ENCODE measurements at regions not wholly inside any gene's neighbourhood (a gene's known extent, or its start where the extent isn't known, plus 50 kb on each side); places are given as distances from the start of the nearest gene placed in this dataset.

DNA sequence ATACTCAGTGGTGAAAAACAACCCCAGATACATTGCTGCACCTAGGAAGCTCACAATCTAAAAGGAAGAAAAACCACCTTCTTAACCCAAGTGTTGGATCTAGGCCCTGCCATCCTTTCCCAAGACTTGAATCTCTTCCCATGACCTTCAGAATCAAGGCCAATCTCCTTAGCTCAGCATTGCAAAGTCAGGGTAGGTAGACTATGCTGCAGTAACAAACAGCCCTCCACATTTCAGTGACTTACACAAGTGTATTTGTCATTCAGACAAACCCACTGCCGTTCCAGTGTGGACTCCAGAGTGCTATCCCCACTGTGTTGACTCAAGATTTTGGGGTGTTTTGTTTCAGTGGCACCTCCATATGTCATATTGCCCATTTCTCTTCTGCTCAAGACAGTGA lies 278.4 kb downstream of the UACA start:
- TF ChIP-seq JUND (IDR thresholded peaks at IDR 0.05; ENCODE audit: low read depth) = no peak
- in situ Hi-C loops (cut with HindIII; ENCODE audit: low pct_unique_long_range_greater_than_20kb, low sequenced_read_pairs) = no loop called here

DNA sequence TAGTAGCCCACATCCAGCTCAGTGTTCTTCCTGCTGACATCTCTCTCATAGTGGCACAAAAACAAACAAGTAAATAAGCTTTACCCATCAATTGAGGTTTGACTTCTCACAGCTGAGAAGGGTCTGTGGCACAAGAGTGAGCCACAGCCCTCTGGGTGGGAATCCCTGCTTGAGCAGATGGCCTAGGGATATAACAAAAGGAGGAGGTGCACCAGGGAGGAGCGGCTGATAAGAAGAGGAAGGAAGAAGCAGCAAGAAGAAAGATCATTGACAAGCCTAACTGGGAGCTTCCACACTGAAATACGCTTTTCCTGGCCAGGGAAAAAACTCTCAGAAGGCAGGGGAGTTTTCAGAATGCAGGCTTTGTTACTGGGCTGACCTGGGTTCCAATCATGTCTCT lies 279.8 kb downstream of the UACA start:
- no peak for DNase-seq (ENCODE audit: low read depth in 1 of 2, low spot score in 1 of 2)
- in situ Hi-C loops (cut with HindIII; ENCODE audit: low pct_unique_long_range_greater_than_20kb, low sequenced_read_pairs) = no loop called here
- no peak for TF ChIP-seq JUND (IDR thresholded peaks at IDR 0.05; ENCODE audit: low read depth)

More for the DNA sequence above, 278.4 kb downstream of the UACA start:
- DNase-seq (ENCODE audit: low read depth in 1 of 2, low spot score in 1 of 2) = no peak

DNA sequence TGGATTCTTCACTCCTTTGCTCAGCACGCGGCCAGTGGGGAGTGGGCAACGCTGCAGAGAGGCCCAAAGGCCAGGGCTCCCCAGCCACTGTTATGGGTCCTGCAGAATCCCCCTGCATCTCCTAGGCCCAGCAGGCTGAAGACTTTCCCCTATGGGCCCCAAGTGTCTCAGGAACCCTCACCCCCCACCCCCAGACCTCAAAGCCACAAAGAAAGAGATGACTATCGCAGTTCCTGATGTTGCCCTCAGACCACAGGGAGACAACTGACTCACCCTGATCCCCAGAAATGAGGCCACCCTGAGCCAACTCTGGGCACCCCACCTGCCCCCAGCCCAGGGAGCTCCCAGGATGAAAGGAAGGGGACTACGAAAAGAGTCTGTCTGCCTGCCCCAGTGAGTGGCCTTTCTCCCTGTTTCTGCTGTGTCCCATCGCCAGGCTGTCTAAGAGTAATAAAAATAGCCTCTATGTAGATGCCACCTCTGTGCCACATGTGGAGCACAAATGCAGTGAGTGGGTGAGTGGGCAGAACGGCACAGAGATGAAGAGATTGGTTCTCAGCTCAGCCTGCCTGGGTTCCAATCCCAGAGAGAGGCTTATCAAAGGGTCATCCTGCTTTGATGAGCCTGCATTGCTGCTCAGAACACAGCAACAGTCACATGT lies 283.0 kb downstream of the UACA start:
- no peak for DNase-seq (ENCODE audit: low read depth in 1 of 2, low spot score in 1 of 2)
- TF ChIP-seq JUND (IDR thresholded peaks at IDR 0.05; ENCODE audit: low read depth) = no peak
- in situ Hi-C loops (cut with HindIII; ENCODE audit: low pct_unique_long_range_greater_than_20kb, low sequenced_read_pairs) = no loop called here

DNA sequence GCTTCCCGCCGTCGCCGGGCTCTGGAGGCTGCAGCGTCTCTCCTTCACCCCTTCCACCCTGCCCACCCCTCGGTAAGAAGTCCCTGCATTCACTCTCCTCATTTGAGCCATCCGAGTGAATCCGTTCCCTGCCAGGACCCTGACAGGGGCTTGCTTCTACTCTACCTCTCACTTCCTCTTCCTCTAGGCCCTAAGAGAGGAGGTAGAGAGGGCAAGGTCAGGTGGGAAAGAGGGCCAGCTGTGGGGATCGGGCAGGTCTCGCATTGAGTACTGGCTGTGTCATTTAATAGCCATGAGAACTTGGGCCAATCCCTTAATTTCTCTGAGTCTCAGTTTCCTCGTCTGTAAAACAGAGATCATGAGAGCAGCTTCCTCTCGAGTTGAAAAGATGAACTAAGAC lies 283.6 kb downstream of the UACA start:
- in situ Hi-C loops (cut with HindIII; ENCODE audit: low pct_unique_long_range_greater_than_20kb, low sequenced_read_pairs) = no loop called here
- DNase-seq (ENCODE audit: low read depth in 1 of 2, low spot score in 1 of 2) = no peak
- TF ChIP-seq JUND (IDR thresholded peaks at IDR 0.05; ENCODE audit: low read depth) = no peak

DNA sequence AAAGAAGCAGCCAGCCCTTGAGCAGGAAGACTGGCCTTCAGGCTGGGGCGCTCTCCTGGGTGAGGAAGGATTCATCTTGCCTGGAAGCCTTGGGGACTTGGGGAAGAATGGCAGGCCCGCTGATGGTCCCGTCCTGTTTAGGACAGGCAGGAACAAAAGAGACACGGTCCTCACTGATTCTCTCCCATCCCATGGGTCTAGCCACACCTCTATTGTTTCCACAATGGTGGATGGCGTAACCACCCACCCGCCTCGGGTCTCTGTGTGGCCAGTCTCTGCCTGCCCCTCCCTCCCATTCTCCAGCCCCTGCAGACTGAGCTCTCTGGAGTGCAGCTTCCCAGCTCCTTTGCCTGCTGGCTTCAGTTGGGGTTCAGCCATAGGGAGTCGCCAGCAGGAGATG lies 284.3 kb downstream of the UACA start:
- in situ Hi-C loops (cut with HindIII; ENCODE audit: low pct_unique_long_range_greater_than_20kb, low sequenced_read_pairs) = no loop called here
- no peak for TF ChIP-seq JUND (IDR thresholded peaks at IDR 0.05; ENCODE audit: low read depth)
- DNase-seq (ENCODE audit: low read depth in 1 of 2, low spot score in 1 of 2) = no peak

DNA sequence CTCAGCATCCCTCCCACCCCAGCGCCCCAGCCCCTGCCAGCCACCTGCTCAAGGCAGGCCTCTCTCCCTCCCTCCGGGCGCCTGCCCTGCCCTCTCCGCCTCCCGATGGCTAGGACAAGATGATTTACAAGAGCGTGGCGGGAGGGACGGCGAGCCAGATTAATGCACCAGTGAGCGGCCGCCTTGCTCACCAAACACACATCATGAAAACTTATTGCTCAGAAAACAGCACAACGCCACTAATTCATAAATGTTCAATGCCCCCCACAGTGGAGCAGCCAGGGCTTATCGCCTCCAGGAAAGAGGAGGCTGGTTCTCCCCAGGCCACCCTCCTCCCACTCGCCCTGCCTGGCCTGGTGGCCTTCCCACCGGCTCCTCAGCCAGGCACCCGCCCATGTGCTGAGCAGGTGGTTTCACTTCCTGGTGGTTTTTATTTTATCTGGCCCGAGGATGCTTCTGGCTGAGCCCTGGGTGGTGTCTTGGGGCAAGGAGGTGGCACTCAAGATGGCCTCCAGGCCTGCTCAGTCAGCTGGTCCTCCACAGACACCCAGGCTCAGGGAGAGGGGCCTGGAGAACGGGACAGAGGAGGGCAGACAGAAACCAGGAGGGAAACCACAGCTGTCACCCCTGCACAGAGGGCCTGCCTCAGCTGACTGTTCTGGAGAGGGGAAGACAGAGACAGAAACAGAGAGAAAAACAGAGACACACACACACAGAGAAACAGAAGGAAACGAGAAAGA lies 284.9 kb downstream of the UACA start:
- no peak for TF ChIP-seq JUND (IDR thresholded peaks at IDR 0.05; ENCODE audit: low read depth)
- in situ Hi-C loops (cut with HindIII; ENCODE audit: low pct_unique_long_range_greater_than_20kb, low sequenced_read_pairs) = no loop called here
- DNase-seq (ENCODE audit: low read depth in 1 of 2, low spot score in 1 of 2) = no peak

DNA sequence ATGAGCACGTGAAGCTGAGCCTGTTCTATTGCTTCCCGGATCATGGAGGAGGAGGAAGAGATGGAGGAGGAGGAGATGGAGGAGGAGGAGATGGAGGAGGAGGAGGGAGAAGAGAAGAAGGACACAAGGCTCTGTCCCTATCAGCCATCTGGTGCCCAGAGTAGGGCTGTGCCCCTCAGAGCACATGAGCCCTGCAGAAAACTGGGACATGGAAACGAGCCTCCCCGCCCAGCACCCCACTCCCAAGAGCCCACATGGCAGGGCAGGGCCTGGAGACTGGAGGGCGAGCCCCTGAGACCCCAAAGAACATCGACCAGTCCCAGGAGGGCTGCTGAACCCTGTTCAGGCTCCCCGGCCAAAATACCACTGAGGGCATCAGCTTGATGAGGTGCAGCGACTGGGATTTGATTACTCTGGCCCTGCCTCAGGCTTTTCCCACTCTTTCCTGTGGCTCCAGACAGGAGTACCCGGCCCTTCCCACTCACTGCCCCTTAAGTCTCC lies 285.6 kb downstream of the UACA start:
- no peak for DNase-seq (ENCODE audit: low read depth in 1 of 2, low spot score in 1 of 2)
- in situ Hi-C loops (cut with HindIII; ENCODE audit: low pct_unique_long_range_greater_than_20kb, low sequenced_read_pairs) = no loop called here
- TF ChIP-seq JUND (IDR thresholded peaks at IDR 0.05; ENCODE audit: low read depth) = no peak

DNA sequence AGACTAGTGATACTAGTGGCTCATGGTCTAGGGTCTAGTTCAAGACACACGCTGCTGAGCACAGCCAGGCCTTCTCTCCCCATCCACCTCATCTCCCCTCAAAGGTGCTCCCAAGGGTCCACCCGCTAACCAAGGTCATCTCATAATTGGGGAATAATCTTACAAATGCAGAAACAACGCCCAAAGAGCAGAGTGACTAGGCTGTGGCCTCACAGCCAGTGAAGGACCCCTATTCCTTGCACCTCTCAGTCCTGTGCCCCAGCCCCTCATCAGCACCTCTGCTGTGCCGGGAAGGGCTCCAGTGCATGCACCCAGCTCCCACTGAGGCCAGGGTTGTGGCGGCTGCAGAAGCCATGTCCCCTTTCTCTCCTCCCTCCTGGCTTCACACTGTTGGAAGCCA lies 286.9 kb downstream of the UACA start:
- DNase-seq (ENCODE audit: low read depth in 1 of 2, low spot score in 1 of 2) = no peak
- TF ChIP-seq JUND (IDR thresholded peaks at IDR 0.05; ENCODE audit: low read depth) = no peak
- in situ Hi-C loops (cut with HindIII; ENCODE audit: low pct_unique_long_range_greater_than_20kb, low sequenced_read_pairs) = no loop called here

DNA sequence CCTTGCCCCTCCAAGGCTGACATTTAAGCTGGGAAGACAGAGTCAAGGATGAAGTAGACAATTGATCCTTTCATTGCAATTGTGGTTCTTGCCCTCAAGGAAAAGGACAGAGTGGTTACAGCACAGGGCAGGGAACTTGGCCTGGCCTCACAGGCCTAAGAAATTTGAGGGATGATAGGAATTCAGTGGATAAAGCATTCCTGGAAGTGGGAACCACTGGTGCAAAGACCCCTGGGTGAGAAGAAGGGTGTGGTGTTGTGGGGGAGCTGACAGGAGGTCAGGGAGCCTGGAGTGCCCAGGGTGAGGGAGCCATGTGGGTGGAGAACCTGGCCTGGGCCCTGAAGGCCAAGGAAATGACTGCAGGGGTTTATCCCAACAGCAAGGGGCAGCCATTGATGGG lies 287.4 kb downstream of the UACA start:
- DNase-seq (ENCODE audit: low read depth in 1 of 2, low spot score in 1 of 2) = no peak
- in situ Hi-C loops (cut with HindIII; ENCODE audit: low pct_unique_long_range_greater_than_20kb, low sequenced_read_pairs) = no loop called here
- TF ChIP-seq JUND (IDR thresholded peaks at IDR 0.05; ENCODE audit: low read depth) = no peak

DNA sequence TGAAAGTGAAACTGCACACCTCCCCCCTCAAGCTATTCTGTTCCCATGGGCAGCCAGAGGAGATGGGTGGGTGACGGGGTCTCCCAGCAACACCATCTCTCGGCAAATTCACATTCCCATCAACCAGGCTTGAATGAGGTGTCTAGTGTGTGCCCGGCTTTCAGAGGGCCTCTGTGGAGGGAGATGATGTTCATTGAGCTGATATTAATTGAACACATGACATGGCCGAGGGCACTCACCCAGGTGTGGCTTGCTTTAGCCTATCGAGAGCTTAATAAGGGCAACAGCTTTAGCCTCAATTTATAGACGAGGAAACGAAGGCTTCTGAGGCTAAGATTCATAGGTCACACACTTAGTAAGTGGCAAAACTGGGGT lies 288.0 kb downstream of the UACA start:
- no peak for DNase-seq (ENCODE audit: low read depth in 1 of 2, low spot score in 1 of 2)
- in situ Hi-C loops (cut with HindIII; ENCODE audit: low pct_unique_long_range_greater_than_20kb, low sequenced_read_pairs) = no loop called here
- no peak for TF ChIP-seq JUND (IDR thresholded peaks at IDR 0.05; ENCODE audit: low read depth)

DNA sequence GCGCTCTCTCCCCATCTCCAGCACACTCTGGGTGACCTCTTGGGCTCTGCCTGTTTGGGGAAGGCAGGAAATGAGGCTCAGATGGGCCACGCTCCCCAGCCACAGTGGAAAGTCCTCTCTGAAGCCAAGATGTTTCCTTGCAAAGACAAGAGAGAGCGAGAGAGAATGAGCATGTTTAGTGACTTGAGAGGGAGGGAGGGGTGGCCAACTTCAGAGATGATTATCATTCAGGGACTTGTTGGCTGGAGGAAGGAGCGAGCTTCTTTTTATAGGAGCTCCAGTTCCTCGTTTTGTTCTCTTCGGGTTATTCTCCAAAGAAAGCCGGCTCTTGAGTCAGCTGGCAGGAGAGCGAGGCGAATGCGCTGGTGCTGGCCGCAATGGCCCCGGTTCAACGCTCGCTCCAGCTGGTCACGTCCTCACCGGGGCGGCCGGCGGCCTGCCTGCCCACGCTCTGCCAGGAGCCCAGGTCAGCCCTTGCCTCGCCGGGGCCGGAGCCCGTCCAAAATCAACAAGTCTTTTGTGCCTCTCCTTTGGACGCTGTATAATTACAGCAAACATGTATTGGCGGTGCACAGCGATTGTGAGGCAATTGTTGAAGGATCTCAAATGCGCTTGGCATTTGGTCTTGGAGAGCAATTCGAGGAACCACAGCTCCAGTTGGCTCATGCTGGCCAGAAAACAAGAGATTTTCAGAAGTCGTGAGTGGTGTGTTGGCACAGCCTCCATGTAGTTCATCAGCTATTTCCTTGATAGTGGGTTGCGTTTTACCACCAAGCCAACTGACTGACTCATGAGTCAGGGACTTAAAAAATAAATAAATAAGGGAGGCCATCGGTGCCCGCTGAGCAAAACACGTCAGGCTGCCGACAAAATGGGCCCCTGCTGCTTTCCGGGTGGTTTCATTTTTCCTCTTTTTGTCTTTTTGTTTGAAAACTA lies 288.6 kb downstream of the UACA start:
- DNase-seq (ENCODE audit: low read depth in 1 of 2, low spot score in 1 of 2) = peak; percentile 57 to 92
- TF ChIP-seq JUND (IDR thresholded peaks at IDR 0.05; ENCODE audit: low read depth) = no peak
- in situ Hi-C loops (cut with HindIII; ENCODE audit: low pct_unique_long_range_greater_than_20kb, low sequenced_read_pairs) = no loop called here

DNA sequence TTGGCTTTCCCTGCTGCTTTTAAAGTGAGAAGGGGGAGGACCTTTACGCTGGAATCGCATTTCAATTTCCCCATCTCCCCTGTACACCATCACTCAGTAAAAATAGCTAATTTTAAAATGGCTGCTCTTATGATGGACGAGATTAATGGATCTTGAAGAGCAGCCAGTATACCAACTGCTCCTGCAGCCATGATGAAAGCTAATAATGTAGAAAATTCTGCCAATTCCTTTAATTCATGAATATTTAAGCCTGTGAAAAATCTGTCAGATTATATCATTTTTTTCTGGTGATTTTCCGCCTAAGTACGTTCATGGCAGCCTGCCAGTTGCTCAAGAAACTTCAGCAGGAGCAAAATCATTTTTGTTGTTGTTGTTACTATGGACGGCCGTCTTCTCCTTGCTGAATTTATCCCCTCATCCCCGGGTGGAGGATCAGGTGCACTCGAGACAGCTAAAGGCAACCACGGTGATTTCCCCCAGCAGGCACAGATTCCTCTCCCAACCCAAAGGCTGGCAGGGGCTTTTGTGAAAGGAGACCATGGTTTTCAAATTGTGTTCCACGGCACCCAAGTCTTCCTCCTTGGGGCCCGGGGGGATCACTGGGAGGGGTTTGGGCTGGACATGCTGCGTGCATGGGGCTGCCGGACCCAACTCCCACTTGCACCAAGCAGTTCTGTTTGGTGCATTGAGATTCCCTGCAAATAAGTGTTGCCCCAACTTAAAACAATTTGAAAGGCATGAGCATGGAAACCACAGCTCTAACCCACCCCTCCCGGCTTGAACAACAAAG lies 289.6 kb downstream of the UACA start:
- TF ChIP-seq JUND (IDR thresholded peaks at IDR 0.05; ENCODE audit: low read depth) = no peak
- no peak for DNase-seq (ENCODE audit: low read depth in 1 of 2, low spot score in 1 of 2)
- in situ Hi-C loops (cut with HindIII; ENCODE audit: low pct_unique_long_range_greater_than_20kb, low sequenced_read_pairs) = no loop called here
